ENCODE measurements at regions not wholly inside any gene's neighbourhood (a gene's known extent, or its start where the extent isn't known, plus 50 kb on each side); places are given as distances from the start of the nearest gene placed in this dataset.
"Not testable (repeated sequence)": the region's sequence is repeated elsewhere in the genome, so short reads cannot be mapped to it uniquely, and the experiment has no call there.

DNA sequence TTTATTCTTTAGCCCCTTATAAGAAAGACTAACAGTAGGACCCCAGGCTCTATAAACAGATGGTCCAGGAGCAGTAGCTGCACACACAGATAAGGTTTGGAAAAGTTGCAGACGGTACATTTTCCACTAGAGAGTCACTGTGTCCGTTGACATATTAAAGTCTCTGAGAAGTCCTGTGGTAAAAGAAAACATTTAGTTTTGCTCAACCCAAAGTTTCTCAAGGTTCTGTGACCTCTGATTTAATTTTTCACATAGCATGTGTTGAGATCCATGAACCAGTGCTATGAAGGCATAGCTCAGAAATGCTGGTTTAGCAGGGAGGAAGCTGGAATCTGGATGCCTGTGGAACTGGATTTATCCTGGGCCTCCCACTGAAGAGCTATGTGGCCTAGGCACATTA is 62.7 kb upstream of the RASEF start:
- no peak for DNase-seq
- Mint-ChIP-seq H3K4me1 (ENCODE audit: low read depth) (no peaks in the 10 kb centered on the region), H3K4me3 (no peak overlapping the region), H3K27ac (no peak overlapping the region), H3K27me3 (no peaks in the 10 kb centered on the region), H3K9me3 (peaks cover 2% of the 10 kb centered on the region), H3K36me3 (no peaks in the 10 kb centered on the region)
- POLR2A ChIA-PET: no interaction called here
- intact Hi-C loops (cut with micrococcal nuclease): no loop called here
- CTCF ChIA-PET: interaction anchor here (1.1 kb wide), 1 partner anchor 24 kb away, joined by 3 read pairs; no protein-coding TSS in a partner anchor

DNA sequence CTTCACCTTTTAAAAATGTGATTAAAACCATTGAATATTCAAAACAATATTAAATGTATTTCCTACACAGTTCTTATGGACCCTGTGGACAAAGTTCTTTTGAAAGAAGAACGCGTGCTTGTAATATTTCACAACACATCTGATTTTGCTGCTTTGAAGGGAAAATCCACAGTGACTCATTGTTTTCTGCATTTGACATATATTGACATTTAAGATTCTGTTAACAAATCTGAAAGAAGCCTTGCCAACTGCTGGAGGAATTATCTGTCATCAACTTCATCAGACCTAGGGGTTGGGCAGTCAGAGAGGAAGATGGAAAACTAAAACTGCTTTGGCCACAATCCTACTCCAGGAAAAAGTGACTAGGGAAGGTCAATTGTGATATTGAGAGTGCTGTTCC is 56.9 kb upstream of the RASEF start:
- Mint-ChIP-seq H3K27me3 (no peaks in the 10 kb centered on the region), H3K4me3 (no peak overlapping the region), H3K27ac (no peak overlapping the region), H3K9me3 (peaks cover 6% of the 10 kb centered on the region), H3K36me3 (no peaks in the 10 kb centered on the region), H3K4me1 (ENCODE audit: low read depth) (no peaks in the 10 kb centered on the region)
- intact Hi-C loops (cut with micrococcal nuclease): no loop called here
- CTCF ChIA-PET: no interaction called here
- POLR2A ChIA-PET: no interaction called here
- DNase-seq: no peak

DNA sequence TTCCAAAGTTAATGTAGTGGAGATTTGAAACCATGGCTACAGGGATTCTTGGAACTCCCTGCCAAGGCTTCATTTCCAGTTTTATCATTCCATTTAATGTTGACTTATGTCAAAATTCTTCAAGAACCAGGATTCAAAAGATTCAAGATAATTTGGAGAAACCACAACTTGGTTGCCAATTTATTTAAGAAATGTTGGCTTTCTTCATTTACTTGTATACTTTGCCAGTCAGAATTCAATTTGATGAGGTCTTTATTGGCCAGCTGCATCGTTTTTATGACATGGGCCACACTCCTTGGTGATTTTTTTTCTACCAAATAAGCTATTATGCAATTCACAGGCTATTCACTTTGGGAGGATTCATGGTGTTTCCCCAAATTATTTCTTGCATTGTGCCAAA is 53.1 kb upstream of the RASEF start:
- no peaks in the 10 kb centered on the region for H3K27me3 Mint-ChIP-seq
- H3K4me1 Mint-ChIP-seq (ENCODE audit: low read depth): no peaks in the 10 kb centered on the region
- peaks cover 2% of the 10 kb centered on the region for H3K36me3 Mint-ChIP-seq
- CTCF ChIA-PET: no interaction called here
- no peak for DNase-seq
- no peak overlapping the region for H3K4me3 Mint-ChIP-seq
- intact Hi-C loops (cut with micrococcal nuclease): no loop called here
- H3K9me3 Mint-ChIP-seq: peaks cover 24% of the 10 kb centered on the region
- POLR2A ChIA-PET: no interaction called here
- no peak overlapping the region for H3K27ac Mint-ChIP-seq

DNA sequence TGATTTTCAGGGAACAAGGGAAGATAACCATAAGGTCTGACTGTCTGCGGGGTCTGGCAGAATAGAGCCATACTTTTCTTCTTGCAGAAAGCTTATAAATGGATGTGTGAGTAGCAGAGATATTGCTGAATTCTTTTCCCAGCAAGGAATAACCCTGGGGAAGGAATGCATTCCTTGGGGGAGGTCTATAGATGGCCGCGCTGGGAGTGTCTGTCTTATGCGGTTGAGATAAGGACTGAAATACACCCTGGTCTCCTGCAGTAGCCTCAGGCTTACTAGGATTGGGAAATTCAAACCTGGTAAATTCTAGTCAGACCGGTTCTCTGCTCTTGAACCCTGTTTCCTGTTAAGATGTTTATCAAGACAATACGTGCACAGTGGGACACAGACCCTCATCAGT is 50.5 kb upstream of the RASEF start:
- H3K27ac Mint-ChIP-seq; DNase-seq; H3K27me3 Mint-ChIP-seq; POLR2A ChIA-PET; H3K4me3 Mint-ChIP-seq; H3K36me3 Mint-ChIP-seq; intact Hi-C loops (cut with micrococcal nuclease); H3K4me1 Mint-ChIP-seq (ENCODE audit: low read depth); CTCF ChIA-PET: not testable (repeated sequence)
- H3K9me3 Mint-ChIP-seq: peaks cover 27% of the 10 kb centered on the region

Data from activated CD4-positive, alpha-beta memory T cell treated with anti-CD3 and anti-CD28 coated beads for 36 hours (primary cell).